Astrocyte of the spinal cord (primary cell): ENCODE measurements at regions not wholly inside any gene's neighbourhood (a gene's known extent, or its start where the extent isn't known, plus 50 kb on each side); places are given as distances from the start of the nearest gene placed in this dataset.
A peak's percentile ranks its signal among the peaks of the same experiment; 100 is the strongest.

Experiments
- DNase-seq: peaks from one replicate; pipeline ENCODE4 v3.0.0; 2011; ENCODE audit warnings: low read depth, low spot score
- H3K4me3 ChIP-seq: 2 replicates; pipeline ENCODE4 v1.5.1; 2011; ENCODE audit warnings: low read depth, mild to moderate bottlenecking, low read length, moderate library complexity
- in situ Hi-C: cut with HindIII; loops from 2 replicates; pipeline ENCODE4 v1.10.0; 2017; ENCODE audit warnings: low sequenced_read_pairs
- TF ChIP-seq, protein P1 (sequence below): IDR thresholded peaks from 2 replicates; pipeline ENCODE4 v1.5.1; 2012; ENCODE audit warnings: low read depth, mild to moderate bottlenecking, low read length, inconsistent platforms

DNA sequence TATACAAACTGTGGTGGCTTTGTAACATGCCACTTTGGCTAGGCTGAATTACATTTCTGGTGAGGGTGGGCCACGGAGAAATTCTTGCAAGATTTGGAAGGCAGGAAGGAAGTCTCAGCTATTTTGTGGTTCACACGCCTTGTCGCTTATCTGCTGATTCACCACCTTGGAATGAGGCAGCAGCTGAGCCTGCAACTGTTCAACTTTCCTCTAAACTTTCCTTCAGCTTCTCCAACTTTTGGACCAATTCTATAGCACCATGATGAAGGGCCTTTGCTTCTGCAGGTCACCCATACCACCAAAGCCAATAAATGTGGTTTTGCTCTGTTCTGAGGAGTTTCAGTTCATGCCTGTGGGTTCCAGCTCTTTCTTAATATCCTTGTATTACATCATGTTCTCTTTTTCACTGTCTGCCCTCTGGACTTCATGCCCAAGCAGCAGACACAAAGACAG is 337.6 kb upstream of the SNX7 start:
- peak; percentile 98 for DNase-seq
- TF ChIP-seq, protein P1, sequence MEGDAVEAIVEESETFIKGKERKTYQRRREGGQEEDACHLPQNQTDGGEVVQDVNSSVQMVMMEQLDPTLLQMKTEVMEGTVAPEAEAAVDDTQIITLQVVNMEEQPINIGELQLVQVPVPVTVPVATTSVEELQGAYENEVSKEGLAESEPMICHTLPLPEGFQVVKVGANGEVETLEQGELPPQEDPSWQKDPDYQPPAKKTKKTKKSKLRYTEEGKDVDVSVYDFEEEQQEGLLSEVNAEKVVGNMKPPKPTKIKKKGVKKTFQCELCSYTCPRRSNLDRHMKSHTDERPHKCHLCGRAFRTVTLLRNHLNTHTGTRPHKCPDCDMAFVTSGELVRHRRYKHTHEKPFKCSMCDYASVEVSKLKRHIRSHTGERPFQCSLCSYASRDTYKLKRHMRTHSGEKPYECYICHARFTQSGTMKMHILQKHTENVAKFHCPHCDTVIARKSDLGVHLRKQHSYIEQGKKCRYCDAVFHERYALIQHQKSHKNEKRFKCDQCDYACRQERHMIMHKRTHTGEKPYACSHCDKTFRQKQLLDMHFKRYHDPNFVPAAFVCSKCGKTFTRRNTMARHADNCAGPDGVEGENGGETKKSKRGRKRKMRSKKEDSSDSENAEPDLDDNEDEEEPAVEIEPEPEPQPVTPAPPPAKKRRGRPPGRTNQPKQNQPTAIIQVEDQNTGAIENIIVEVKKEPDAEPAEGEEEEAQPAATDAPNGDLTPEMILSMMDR: no peak
- no peak overlapping the region for H3K4me3 ChIP-seq
- in situ Hi-C loops: no loop called here

GRCh38 chr1:98323388-98323787 is 338.1 kb upstream of the SNX7 start:
- H3K4me3 ChIP-seq: no peak overlapping the region
- in situ Hi-C loops: no loop called here
- TF ChIP-seq, protein P1: no peak
- DNase-seq: no peak

DNA sequence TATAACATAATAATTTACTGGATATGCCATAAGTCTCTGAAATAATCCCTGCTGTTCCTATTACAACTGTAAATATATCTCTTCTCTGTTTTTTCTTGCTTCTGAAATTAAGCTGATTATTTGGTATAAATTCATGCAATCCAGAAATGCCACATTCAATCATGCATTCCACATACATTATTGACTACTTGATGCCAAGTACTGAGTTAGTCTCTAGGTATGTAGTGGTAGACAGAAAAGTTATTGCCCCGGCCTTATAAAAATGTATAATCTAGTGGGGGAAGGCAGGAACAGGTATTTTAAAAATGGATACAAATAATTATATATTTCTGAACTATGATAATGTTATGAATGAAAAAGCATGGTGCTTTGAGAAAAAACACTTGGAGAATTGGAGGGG is 338.6 kb upstream of the SNX7 start:
- H3K4me3 ChIP-seq: no peak overlapping the region
- TF ChIP-seq, protein P1: no peak
- DNase-seq: peak; percentile 52
- in situ Hi-C loops: no loop called here

GRCh38 chr1:98322086-98322485 is 339.4 kb upstream of the SNX7 start:
- DNase-seq: no peak
- H3K4me3 ChIP-seq: no peak overlapping the region
- TF ChIP-seq, protein P1: no peak
- in situ Hi-C loops: no loop called here

GRCh38 chr1:98321191-98321590 is 340.3 kb upstream of the SNX7 start:
- H3K4me3 ChIP-seq: no peak overlapping the region
- TF ChIP-seq, protein P1: no peak
- in situ Hi-C loops: no loop called here
- no peak for DNase-seq

DNA sequence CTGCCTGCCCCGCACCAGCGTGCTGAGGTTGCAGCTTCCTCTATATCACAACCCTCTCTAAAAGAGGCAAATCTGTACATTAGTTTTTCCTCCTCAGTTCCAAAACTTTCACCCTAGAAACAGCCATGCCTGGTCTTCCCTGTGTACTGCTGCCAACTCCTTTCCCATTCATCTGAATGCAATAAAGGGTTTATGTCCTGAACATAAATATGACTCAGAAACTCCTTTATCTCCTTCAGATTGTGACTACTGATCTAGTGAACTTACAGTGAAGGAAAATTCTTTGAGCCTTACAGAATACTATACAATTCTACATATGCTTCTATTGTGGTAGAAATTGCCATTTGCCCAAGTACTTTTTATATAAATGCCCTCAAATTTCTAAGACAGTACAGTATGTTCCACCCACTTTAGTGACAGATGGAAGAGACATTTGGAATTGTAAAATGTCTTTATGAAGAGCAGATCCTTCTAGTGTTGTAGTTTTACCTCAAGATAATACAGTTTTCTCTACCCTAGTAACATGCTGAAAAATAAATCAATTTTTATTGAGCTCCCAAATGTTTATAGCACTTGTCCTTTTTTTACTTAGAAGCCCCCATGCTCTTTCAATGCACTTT is 345.1 kb upstream of the SNX7 start:
- in situ Hi-C loops: no loop called here
- TF ChIP-seq, protein P1: no peak
- H3K4me3 ChIP-seq: no peak overlapping the region
- peak; percentile 68 for DNase-seq
